ENCODE measurements at regions not wholly inside any gene's neighbourhood (a gene's known extent, or its start where the extent isn't known, plus 50 kb on each side); places are given as distances from the start of the nearest gene placed in this dataset.

DNA sequence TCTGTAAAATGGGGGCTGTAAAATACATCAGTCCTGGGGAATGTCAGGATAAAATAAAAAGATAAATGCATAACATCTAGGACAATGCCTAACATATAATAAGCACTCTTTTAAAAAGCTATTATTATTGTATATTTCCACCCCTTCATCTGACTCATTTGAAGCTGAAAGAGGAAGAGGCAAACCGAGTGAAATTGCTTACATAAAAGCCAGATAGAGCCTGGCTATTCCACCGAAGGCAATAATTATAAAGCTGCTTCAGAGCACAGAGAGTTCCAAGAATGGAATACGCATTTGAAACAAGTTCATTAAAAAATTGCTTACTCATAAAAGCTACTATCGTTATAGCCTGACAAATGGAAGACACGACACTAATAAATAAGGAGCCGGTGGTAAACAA, 186.1 kb upstream of the CAMK1G start:
- TF ChIP-seq, protein P1, sequence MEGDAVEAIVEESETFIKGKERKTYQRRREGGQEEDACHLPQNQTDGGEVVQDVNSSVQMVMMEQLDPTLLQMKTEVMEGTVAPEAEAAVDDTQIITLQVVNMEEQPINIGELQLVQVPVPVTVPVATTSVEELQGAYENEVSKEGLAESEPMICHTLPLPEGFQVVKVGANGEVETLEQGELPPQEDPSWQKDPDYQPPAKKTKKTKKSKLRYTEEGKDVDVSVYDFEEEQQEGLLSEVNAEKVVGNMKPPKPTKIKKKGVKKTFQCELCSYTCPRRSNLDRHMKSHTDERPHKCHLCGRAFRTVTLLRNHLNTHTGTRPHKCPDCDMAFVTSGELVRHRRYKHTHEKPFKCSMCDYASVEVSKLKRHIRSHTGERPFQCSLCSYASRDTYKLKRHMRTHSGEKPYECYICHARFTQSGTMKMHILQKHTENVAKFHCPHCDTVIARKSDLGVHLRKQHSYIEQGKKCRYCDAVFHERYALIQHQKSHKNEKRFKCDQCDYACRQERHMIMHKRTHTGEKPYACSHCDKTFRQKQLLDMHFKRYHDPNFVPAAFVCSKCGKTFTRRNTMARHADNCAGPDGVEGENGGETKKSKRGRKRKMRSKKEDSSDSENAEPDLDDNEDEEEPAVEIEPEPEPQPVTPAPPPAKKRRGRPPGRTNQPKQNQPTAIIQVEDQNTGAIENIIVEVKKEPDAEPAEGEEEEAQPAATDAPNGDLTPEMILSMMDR (IDR thresholded peaks at IDR 0.05), result no peak
- TF ChIP-seq POLR2A (IDR thresholded peaks at IDR 0.05), result no peak
